Adrenal gland (tissue), 9 donors: ENCODE measurements at regions not wholly inside any gene's neighbourhood (a gene's known extent, or its start where the extent isn't known, plus 50 kb on each side); places are given as distances from the start of the nearest gene placed in this dataset.
"Not testable (repeated sequence)": the region's sequence is repeated elsewhere in the genome, so short reads cannot be mapped to it uniquely, and the experiment has no call there.

Experiments used
- DNase-seq, 7 donors: peaks; one replicate each; pipeline ENCODE4 v3.0.0-alpha.2; 2019 to 2020
- H3K27ac ChIP-seq, 5 donors: fragments of 200-600 bp; sonication (generic) in 4 of 5; 1 replicate in 3 of 5; 2 replicates in 2 of 5; pipeline versions ENCODE4 v1.5.1 to v1.8.0; 2016 to 2020; ENCODE audit warnings: mild to moderate bottlenecking in 1 of 5
- H3K27me3 ChIP-seq: fragments of 200-600 bp; 2 replicates; pipeline ENCODE4 v1.8.0; 2021
- H3K36me3 ChIP-seq, 2 donors: fragments of 200-600 bp; replicated peaks in 1 of 2; 1 replicate in 1 of 2; 2 replicates in 1 of 2; pipeline versions ENCODE4 v1.5.1 to v1.8.0; 2018 to 2022
- H3K4me1 ChIP-seq, 2 donors: fragments of 200-600 bp; replicated peaks in 1 of 2; 1 replicate in 1 of 2; 2 replicates in 1 of 2; pipeline versions ENCODE4 v1.5.1 to v1.8.0; 2018 to 2021
- H3K4me3 ChIP-seq, 4 donors: fragments of 200-600 bp; sonication (generic) in 3 of 4; one replicate each; pipeline ENCODE4 v1.5.1; 2016 to 2018
- H3K9me3 ChIP-seq, 3 donors: fragments of 200-600 bp; sonication (generic) in 1 of 3; replicated peaks in 1 of 3; 1 replicate in 2 of 3; 2 replicates in 1 of 3; pipeline versions ENCODE4 v1.5.1 to v1.8.0; 2016 to 2021
- CTCF ChIP-seq, 6 experiments: fragments of 450-650 bp in 4 of 6; fragments of 200-600 bp in 2 of 6; sonication (generic) in 1 of 6; IDR thresholded peaks; 1 replicate in 5 of 6; 2 replicates in 1 of 6; pipeline versions ENCODE4 v1.5.1 to v1.8.0; 2016 to 2021; ENCODE audit warnings: antibody characterized with exemption in 6 of 6, mild to moderate bottlenecking in 2 of 6, moderate library complexity in 1 of 6
- POLR2A ChIP-seq, 2 donors: fragments of 450-650 bp; IDR thresholded peaks; one replicate each; pipeline ENCODE4 v1.6.1; 2017; ENCODE audit warnings: antibody characterized with exemption in 2 of 2, mild to moderate bottlenecking in 2 of 2, moderate library complexity in 1 of 2
- WGBS, 4 donors: extraction: QIAGEN DNeasy Blood & Tissue Kit in 2 of 4; methylation state at CpG; one replicate each; pipeline versions ENCODE4 v1.1.5 to v1.1.7; 2013 to 2017; 5-methylcytosine and 5-hydroxymethylcytosine counted together
- intact Hi-C, 2 donors: fragments of 100-400 bp; cut with DNase I; formaldehyde crosslinking; loops; one replicate each; pipeline versions ENCODE4 v1.14.1 to v1.15.0; 2022 to 2023
- donor health status: healthy with polysubstance abuse.
- donor health status: Bipolar disorder and iron deficiency.
- donor health status: DM: yes; HTN: yes; CAD: no.
- donor health status: DM: no; HTN: no; CAD: no.
- donor health status: DM: no; HTN: no; CAD: no.

GRCh38 chr12:124160097-124160756 lies 134.7 kb upstream of the RFLNA start:
- whole genome bisulfite sequencing, 4 donors = 67 to 76% (median 71%) methylated on average over 11 of the region's 11 CpGs
- H3K27me3 ChIP-seq = no peaks in the 10 kb centered on the region

GRCh38 chr12:124161402-124161801 lies 133.5 kb upstream of the RFLNA start:
- H3K4me1 ChIP-seq, H3K36me3 ChIP-seq, intact Hi-C loops, H3K27me3 ChIP-seq, DNase-seq, H3K9me3 ChIP-seq, H3K27ac ChIP-seq, H3K4me3 ChIP-seq: not testable (repeated sequence)
- 80 to 86% (median 83%) methylated on average over 7 to 9 of the region's 9 CpGs for WGBS, 4 donors

More at GRCh38 chr12:124160097-124160756, 134.7 kb upstream of the RFLNA start:
- Histone ChIP-seq H3K27ac (no peak overlapping the region), H3K4me3 (no peak overlapping the region), H3K36me3 (no peaks in the 10 kb centered on the region), H3K4me1 (no peaks in the 10 kb centered on the region), H3K9me3 (no peaks in the 10 kb centered on the region)
- TF ChIP-seq POLR2A (IDR thresholded peaks at IDR 0.05) (no peak), CTCF (IDR thresholded peaks at IDR 0.05) (no peak)
- intact Hi-C loops = no loop called here
- no peak for DNase-seq

GRCh38 chr12:124162151-124163110 lies 132.5 kb upstream of the RFLNA start:
- 89 to 93% (median 92%) methylated on average over 5 to 6 of the region's 6 CpGs for WGBS, 4 donors
- H3K27ac ChIP-seq = no peak overlapping the region
- H3K4me1 ChIP-seq = no peaks in the 10 kb centered on the region
- H3K36me3 ChIP-seq = no peaks in the 10 kb centered on the region
- TF ChIP-seq POLR2A (IDR thresholded peaks at IDR 0.05) (no peak), CTCF (IDR thresholded peaks at IDR 0.05) (no peak)
- intact Hi-C loops = no loop called here
- no peak for DNase-seq
- no peaks in the 10 kb centered on the region for H3K9me3 ChIP-seq
- H3K4me3 ChIP-seq = no peak overlapping the region
- H3K27me3 ChIP-seq = no peaks in the 10 kb centered on the region

- H3K27ac ChIP-seq = no peak overlapping the region
- no peak for DNase-seq
- H3K4me1 ChIP-seq = no peaks in the 10 kb centered on the region
- no peaks in the 10 kb centered on the region for H3K9me3 ChIP-seq
- no peak overlapping the region for H3K4me3 ChIP-seq
- 87 to 95% (median 90%) methylated on average over 2 of the region's 2 CpGs for WGBS, 4 donors
- intact Hi-C loops = no loop called here
- H3K27me3 ChIP-seq = no peaks in the 10 kb centered on the region
- H3K36me3 ChIP-seq = no peaks in the 10 kb centered on the region
- TF ChIP-seq CTCF (IDR thresholded peaks at IDR 0.05) (no peak), POLR2A (IDR thresholded peaks at IDR 0.05) (no peak)
Measured at GRCh38 chr12:124165695-124166094, 129.2 kb upstream of the RFLNA start.
